Adrenal gland (tissue), 9 donors: ENCODE measurements at regions not wholly inside any gene's neighbourhood (a gene's known extent, or its start where the extent isn't known, plus 50 kb on each side); places are given as distances from the start of the nearest gene placed in this dataset.
"Not testable (repeated sequence)": the region's sequence is repeated elsewhere in the genome, so short reads cannot be mapped to it uniquely, and the experiment has no call there.

Experiments used
- DNase-seq, 7 donors: peaks; one replicate each; pipeline ENCODE4 v3.0.0-alpha.2; 2019 to 2020
- H3K27ac ChIP-seq, 5 donors: fragments of 200-600 bp; sonication (generic) in 4 of 5; 1 replicate in 3 of 5; 2 replicates in 2 of 5; pipeline versions ENCODE4 v1.5.1 to v1.8.0; 2016 to 2020; ENCODE audit warnings: mild to moderate bottlenecking in 1 of 5
- H3K27me3 ChIP-seq: fragments of 200-600 bp; 2 replicates; pipeline ENCODE4 v1.8.0; 2021
- H3K36me3 ChIP-seq, 2 donors: fragments of 200-600 bp; replicated peaks in 1 of 2; 1 replicate in 1 of 2; 2 replicates in 1 of 2; pipeline versions ENCODE4 v1.5.1 to v1.8.0; 2018 to 2022
- H3K4me1 ChIP-seq, 2 donors: fragments of 200-600 bp; replicated peaks in 1 of 2; 1 replicate in 1 of 2; 2 replicates in 1 of 2; pipeline versions ENCODE4 v1.5.1 to v1.8.0; 2018 to 2021
- H3K4me3 ChIP-seq, 4 donors: fragments of 200-600 bp; sonication (generic) in 3 of 4; one replicate each; pipeline ENCODE4 v1.5.1; 2016 to 2018
- H3K9me3 ChIP-seq, 3 donors: fragments of 200-600 bp; sonication (generic) in 1 of 3; replicated peaks in 1 of 3; 1 replicate in 2 of 3; 2 replicates in 1 of 3; pipeline versions ENCODE4 v1.5.1 to v1.8.0; 2016 to 2021
- CTCF ChIP-seq, 6 experiments: fragments of 450-650 bp in 4 of 6; fragments of 200-600 bp in 2 of 6; sonication (generic) in 1 of 6; IDR thresholded peaks; 1 replicate in 5 of 6; 2 replicates in 1 of 6; pipeline versions ENCODE4 v1.5.1 to v1.8.0; 2016 to 2021; ENCODE audit warnings: antibody characterized with exemption in 6 of 6, mild to moderate bottlenecking in 2 of 6, moderate library complexity in 1 of 6
- POLR2A ChIP-seq, 2 donors: fragments of 450-650 bp; IDR thresholded peaks; one replicate each; pipeline ENCODE4 v1.6.1; 2017; ENCODE audit warnings: antibody characterized with exemption in 2 of 2, mild to moderate bottlenecking in 2 of 2, moderate library complexity in 1 of 2
- WGBS, 4 donors: extraction: QIAGEN DNeasy Blood & Tissue Kit in 2 of 4; methylation state at CpG; one replicate each; pipeline versions ENCODE4 v1.1.5 to v1.1.7; 2013 to 2017; 5-methylcytosine and 5-hydroxymethylcytosine counted together
- intact Hi-C, 2 donors: fragments of 100-400 bp; cut with DNase I; formaldehyde crosslinking; loops; one replicate each; pipeline versions ENCODE4 v1.14.1 to v1.15.0; 2022 to 2023
- donor health status: healthy with polysubstance abuse.
- donor health status: Bipolar disorder and iron deficiency.
- donor health status: DM: yes; HTN: yes; CAD: no.
- donor health status: DM: no; HTN: no; CAD: no.
- donor health status: DM: no; HTN: no; CAD: no.

- Histone ChIP-seq H3K9me3 (no peaks in the 10 kb centered on the region), H3K36me3 (no peaks in the 10 kb centered on the region), H3K4me1 (no peaks in the 10 kb centered on the region), H3K27ac (no peak overlapping the region), H3K4me3 (no peak overlapping the region), H3K27me3 (no peaks in the 10 kb centered on the region)
- intact Hi-C loops = no loop called here
- peak in 1 of 7 donors; percentile 1 for DNase-seq
- no peak for TF ChIP-seq CTCF (IDR thresholded peaks at IDR 0.05)
- no peak for TF ChIP-seq POLR2A (IDR thresholded peaks at IDR 0.05)
- 50 to 59% (median 54%) methylated on average over 4 of the region's 4 CpGs for WGBS, 4 donors
Observed at GRCh38 chr3:26237036-26237682, 385.4 kb upstream of the LRRC3B start.

GRCh38 chr3:26244586-26244985, 378.0 kb upstream of the LRRC3B start:
- H3K4me1 ChIP-seq, H3K4me3 ChIP-seq, H3K9me3 ChIP-seq, H3K27ac ChIP-seq, H3K36me3 ChIP-seq, DNase-seq, H3K27me3 ChIP-seq, intact Hi-C loops: not testable (repeated sequence)
- 88 to 94% (median 92%) methylated on average over 13 to 14 of the region's 14 CpGs for WGBS, 4 donors

- intact Hi-C loops = no loop called here
- Histone ChIP-seq H3K4me3 (no peak overlapping the region), H3K36me3 (no peaks in the 10 kb centered on the region), H3K9me3 (no peaks in the 10 kb centered on the region), H3K27ac (no peak overlapping the region), H3K4me1 (no peaks in the 10 kb centered on the region), H3K27me3 (no peaks in the 10 kb centered on the region)
- TF ChIP-seq POLR2A (IDR thresholded peaks at IDR 0.05) = no peak
- no peak for TF ChIP-seq CTCF (IDR thresholded peaks at IDR 0.05)
- DNase-seq = no peak
Observed at GRCh38 chr3:26245236-26245635, 377.3 kb upstream of the LRRC3B start.

GRCh38 chr3:26246901-26247300, 375.7 kb upstream of the LRRC3B start:
- Histone ChIP-seq H3K4me1 (no peaks in the 10 kb centered on the region), H3K27ac (no peak overlapping the region), H3K36me3 (no peaks in the 10 kb centered on the region), H3K4me3 (no peak overlapping the region), H3K27me3 (no peaks in the 10 kb centered on the region), H3K9me3 (no peaks in the 10 kb centered on the region)
- TF ChIP-seq POLR2A (IDR thresholded peaks at IDR 0.05) (no peak), CTCF (IDR thresholded peaks at IDR 0.05) (no peak)
- intact Hi-C loops = no loop called here
- DNase-seq = no peak
- 69 to 88% (median 74%) methylated on average over 2 of the region's 2 CpGs for WGBS, 4 donors

- 24 to 33% (median 31%) methylated on average over 3 of the region's 3 CpGs for WGBS, 4 donors
- Histone ChIP-seq H3K27me3 (no peaks in the 10 kb centered on the region), H3K9me3 (no peaks in the 10 kb centered on the region), H3K27ac (no peak overlapping the region), H3K36me3 (no peaks in the 10 kb centered on the region), H3K4me3 (no peak overlapping the region), H3K4me1 (no peaks in the 10 kb centered on the region)
- no peak for TF ChIP-seq CTCF (IDR thresholded peaks at IDR 0.05)
- TF ChIP-seq POLR2A (IDR thresholded peaks at IDR 0.05) = no peak
- DNase-seq = no peak
- intact Hi-C loops = no loop called here
Observed at GRCh38 chr3:26247712-26248111, 374.9 kb upstream of the LRRC3B start.
